PC-9 (cell line): ENCODE measurements at regions not wholly inside any gene's neighbourhood (a gene's known extent, or its start where the extent isn't known, plus 50 kb on each side); places are given as distances from the start of the nearest gene placed in this dataset.

ENCODE experiments used
- BruUV-seq: library from RNA; stranded (reverse); fragments of 400-500 nt; replicated peaks from 2 replicates; lab custom pipeline; 2021; lab: Mats Ljungman, UMichigan
- CTCF ChIA-PET: fragments of 300-600 bp; sonication (Branson Sonifier 250); formaldehyde crosslinking; loops from one replicate; lab custom pipeline; 2022; ENCODE audit warnings: antibody characterized with exemption; lab: Charles Lee
- POLR2A ChIA-PET: fragments of 300-600 bp; sonication (Branson Sonifier 250); formaldehyde crosslinking; loops from one replicate; lab custom pipeline; 2022; ENCODE audit warnings: antibody characterized with exemption; ENCODE audit not compliant: unreplicated experiment; lab: Charles Lee
- DNase-seq, 2 experiments: peaks; one replicate each; pipeline versions ENCODE4 v3.0.0 to v3.0.0-alpha.2; 2015 to 2022; ENCODE audit warnings: mixed read lengths in 1 of 2
- H2AFZ ChIP-seq: fragments of 200-600 bp; sonication (generic); 2 replicates; pipeline ENCODE4 v1.8.1; 2017; ENCODE audit warnings: antibody characterized with exemption
- H3F3A ChIP-seq: fragments of 200-600 bp; sonication (generic); 2 replicates; pipeline ENCODE4 v1.8.1; 2017; ENCODE audit warnings: antibody characterized with exemption, mild to moderate bottlenecking, low read depth; ENCODE audit not compliant: insufficient read depth
- H3K27ac ChIP-seq: fragments of 200-600 bp; sonication (generic); 2 replicates; pipeline ENCODE4 v1.6.1; 2016; ENCODE audit warnings: mixed run types
- H3K27me3 ChIP-seq: fragments of 200-600 bp; sonication (generic); 2 replicates; pipeline ENCODE4 v1.6.1; 2016; ENCODE audit warnings: low read depth, mixed run types; ENCODE audit not compliant: insufficient read depth
- H3K36me3 ChIP-seq: fragments of 200-600 bp; sonication (generic); 2 replicates; pipeline ENCODE4 v1.6.1; 2016; ENCODE audit warnings: low read depth, mixed run types
- H3K4me1 ChIP-seq: fragments of 200-600 bp; sonication (generic); replicated peaks from 2 replicates; pipeline ENCODE4 v1.6.1; 2016; ENCODE audit warnings: mixed run types; ENCODE audit not compliant: insufficient read depth
- H3K4me2 ChIP-seq: fragments of 200-600 bp; sonication (generic); 2 replicates; pipeline ENCODE4 v1.6.1; 2017; ENCODE audit warnings: mixed run types
- H3K4me3 ChIP-seq: fragments of 200-600 bp; sonication (generic); 2 replicates; pipeline ENCODE4 v1.6.1; 2016; ENCODE audit warnings: mixed run types
- H3K79me2 ChIP-seq: fragments of 200-600 bp; sonication (generic); 2 replicates; pipeline ENCODE4 v1.6.1; 2017; ENCODE audit warnings: low read depth, mixed run types
- H3K9me2 ChIP-seq: fragments of 200-600 bp; sonication (generic); 2 replicates; pipeline ENCODE4 v1.8.1; 2017; ENCODE audit warnings: mild to moderate bottlenecking; ENCODE audit not compliant: insufficient read depth
- H3K9me3 ChIP-seq: fragments of 200-600 bp; sonication (generic); 2 replicates; pipeline ENCODE4 v1.8.1; 2016; ENCODE audit warnings: low read depth; ENCODE audit not compliant: insufficient read depth
- H4K20me1 ChIP-seq: fragments of 200-600 bp; sonication (generic); 2 replicates; pipeline ENCODE4 v1.8.1; 2017; ENCODE audit not compliant: insufficient read depth
- CTCF ChIP-seq: fragments of 200-600 bp; sonication (generic); conservative IDR thresholded peaks from 2 replicates; pipeline ENCODE4 v1.6.1; 2017; ENCODE audit warnings: mixed run types, antibody characterized with exemption, mild to moderate bottlenecking, moderate library complexity
- EZH2 ChIP-seq: fragments of 200-600 bp; sonication (generic); IDR thresholded peaks from 2 replicates; pipeline ENCODE4 v1.8.0; 2017; ENCODE audit warnings: antibody characterized with exemption, low read depth
- intact Hi-C: fragments of 100-400 bp; cut with micrococcal nuclease; formaldehyde crosslinking; loops from one replicate; pipeline ENCODE4 v1.10.0; 2022; ENCODE audit not compliant: unreplicated experiment

DNA sequence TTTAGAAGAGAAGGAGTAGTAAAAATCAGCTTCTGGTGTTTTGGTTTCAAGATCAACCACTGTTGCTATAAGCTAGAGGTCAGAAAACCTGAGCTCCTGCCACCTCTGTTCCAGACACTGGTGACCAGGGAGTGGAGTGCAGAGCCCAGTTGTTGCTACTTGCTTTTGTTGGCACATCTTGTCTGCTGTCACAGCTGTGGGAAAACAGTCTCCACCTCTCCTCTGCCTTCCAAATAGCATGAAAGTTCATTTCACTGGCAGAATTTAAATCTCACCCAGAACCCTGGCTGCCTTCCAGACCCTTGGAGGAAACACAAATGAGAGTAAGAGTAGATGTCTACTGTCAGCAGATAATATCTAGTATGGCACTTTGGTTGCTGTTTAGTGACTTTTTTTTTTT, 297.5 kb upstream of the KLF3 start:
- H3K9me3 ChIP-seq = no peaks in the 10 kb centered on the region
- no peak overlapping the region for H3K4me2 ChIP-seq
- DNase-seq = peak in 1 of 2 experiments; percentile 49
- no peaks in the 10 kb centered on the region; the same call in 1 of the 2 replicates for H3K4me1 ChIP-seq
- no peaks in the 10 kb centered on the region for H3K27me3 ChIP-seq
- no peaks in the 10 kb centered on the region for H3K9me2 ChIP-seq
- H4K20me1 ChIP-seq = no peaks in the 10 kb centered on the region
- no peak overlapping the region for H3K27ac ChIP-seq
- intact Hi-C loops = no loop called here
- no TSS peak for BruUV-seq
- no peak for TF ChIP-seq EZH2
- TF ChIP-seq CTCF = no peak
- H3K79me2 ChIP-seq = no peaks in the 10 kb centered on the region
- H2AFZ ChIP-seq = no peak overlapping the region
- no peaks in the 10 kb centered on the region for H3K36me3 ChIP-seq
- H3K4me3 ChIP-seq = no peak overlapping the region
- CTCF ChIA-PET = no interaction called here
- POLR2A ChIA-PET = no interaction called here
- H3F3A ChIP-seq = no peaks in the 10 kb centered on the region

DNA sequence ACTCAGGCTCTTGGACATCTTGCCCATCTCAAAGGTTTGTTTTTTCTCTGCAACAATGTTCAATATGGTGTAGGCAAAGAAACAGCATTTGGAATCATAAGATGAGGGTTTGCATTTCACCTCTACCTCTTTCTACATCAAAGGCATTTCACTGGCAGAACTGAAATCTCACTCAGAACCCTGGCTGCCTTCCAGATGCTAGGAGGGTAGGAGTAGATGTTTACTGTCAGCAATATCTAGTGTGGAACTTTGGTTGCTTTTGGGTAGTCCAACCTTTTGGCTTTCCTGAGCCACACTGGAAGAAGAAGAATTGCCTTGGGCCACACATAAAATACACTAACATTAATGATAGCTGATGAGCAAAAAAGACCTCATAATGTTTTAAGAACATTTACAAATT, 297.0 kb upstream of the KLF3 start:
- no peaks in the 10 kb centered on the region for H3K27me3 ChIP-seq
- H3K4me2 ChIP-seq = no peak overlapping the region
- H3K36me3 ChIP-seq = no peaks in the 10 kb centered on the region
- no peak overlapping the region for H3K4me3 ChIP-seq
- no TSS peak for BruUV-seq
- TF ChIP-seq CTCF (no peak), EZH2 (no peak)
- no peaks in the 10 kb centered on the region for H3F3A ChIP-seq
- H3K9me2 ChIP-seq = no peaks in the 10 kb centered on the region
- intact Hi-C loops = no loop called here
- POLR2A ChIA-PET = no interaction called here
- no peaks in the 10 kb centered on the region for H4K20me1 ChIP-seq
- no peak for DNase-seq
- no peak overlapping the region for H3K27ac ChIP-seq
- no peaks in the 10 kb centered on the region; the same call in 1 of the 2 replicates for H3K4me1 ChIP-seq
- H3K79me2 ChIP-seq = no peaks in the 10 kb centered on the region
- H3K9me3 ChIP-seq = no peaks in the 10 kb centered on the region
- no peak overlapping the region for H2AFZ ChIP-seq
- CTCF ChIA-PET = no interaction called here

- no peak for DNase-seq
- BruUV-seq = no TSS peak
- POLR2A ChIA-PET = no interaction called here
Measured at GRCh38 chr4:38367642-38368174, 296.3 kb upstream of the KLF3 start.

More at GRCh38 chr4:38367642-38368174, 296.3 kb upstream of the KLF3 start:
- no peaks in the 10 kb centered on the region; the same call in 1 of the 2 replicates for H3K4me1 ChIP-seq
- TF ChIP-seq EZH2 (no peak), CTCF (no peak)
- intact Hi-C loops = no loop called here
- CTCF ChIA-PET = no interaction called here
- H3K4me3 ChIP-seq = no peak overlapping the region
- H3F3A ChIP-seq = no peaks in the 10 kb centered on the region
- no peaks in the 10 kb centered on the region for H3K27me3 ChIP-seq
- no peaks in the 10 kb centered on the region for H3K79me2 ChIP-seq
- no peaks in the 10 kb centered on the region for H3K9me2 ChIP-seq
- no peak overlapping the region for H3K27ac ChIP-seq
- H3K9me3 ChIP-seq = no peaks in the 10 kb centered on the region
- no peaks in the 10 kb centered on the region for H4K20me1 ChIP-seq
- H3K36me3 ChIP-seq = no peaks in the 10 kb centered on the region
- H2AFZ ChIP-seq = no peak overlapping the region
- H3K4me2 ChIP-seq = no peak overlapping the region
